ENCODE measurements at regions not wholly inside any gene's neighbourhood (a gene's known extent, or its start where the extent isn't known, plus 50 kb on each side); places are given as distances from the start of the nearest gene placed in this dataset.

DNA sequence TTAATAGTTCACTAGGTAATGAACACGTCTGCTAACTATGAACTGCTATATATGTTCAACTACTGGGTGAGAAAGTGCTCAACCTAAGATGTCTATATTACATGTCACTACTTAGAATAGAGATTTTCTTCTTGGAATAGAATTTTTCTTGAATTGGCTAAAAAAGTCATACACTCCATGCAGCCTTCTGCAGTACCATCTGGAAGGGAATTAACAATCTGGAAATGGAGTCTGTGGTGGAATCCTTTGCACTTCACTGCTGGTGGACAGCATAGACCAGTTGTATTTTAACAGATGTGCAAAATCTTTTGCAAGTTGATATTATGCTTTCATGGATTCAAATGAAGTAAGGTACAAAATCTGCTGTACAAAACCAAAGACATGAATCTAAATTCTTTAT lies 799.6 kb downstream of the KCNJ3 start:
- TF ChIP-seq POLR2AphosphoS5 (IDR thresholded peaks at IDR 0.05; ENCODE audit: insufficient read depth, low read depth, low read length) (no peak), POLR2A (IDR thresholded peaks at IDR 0.05; ENCODE audit: low read depth, low read length) (no peak)
- TF ChIP-seq, protein P1, sequence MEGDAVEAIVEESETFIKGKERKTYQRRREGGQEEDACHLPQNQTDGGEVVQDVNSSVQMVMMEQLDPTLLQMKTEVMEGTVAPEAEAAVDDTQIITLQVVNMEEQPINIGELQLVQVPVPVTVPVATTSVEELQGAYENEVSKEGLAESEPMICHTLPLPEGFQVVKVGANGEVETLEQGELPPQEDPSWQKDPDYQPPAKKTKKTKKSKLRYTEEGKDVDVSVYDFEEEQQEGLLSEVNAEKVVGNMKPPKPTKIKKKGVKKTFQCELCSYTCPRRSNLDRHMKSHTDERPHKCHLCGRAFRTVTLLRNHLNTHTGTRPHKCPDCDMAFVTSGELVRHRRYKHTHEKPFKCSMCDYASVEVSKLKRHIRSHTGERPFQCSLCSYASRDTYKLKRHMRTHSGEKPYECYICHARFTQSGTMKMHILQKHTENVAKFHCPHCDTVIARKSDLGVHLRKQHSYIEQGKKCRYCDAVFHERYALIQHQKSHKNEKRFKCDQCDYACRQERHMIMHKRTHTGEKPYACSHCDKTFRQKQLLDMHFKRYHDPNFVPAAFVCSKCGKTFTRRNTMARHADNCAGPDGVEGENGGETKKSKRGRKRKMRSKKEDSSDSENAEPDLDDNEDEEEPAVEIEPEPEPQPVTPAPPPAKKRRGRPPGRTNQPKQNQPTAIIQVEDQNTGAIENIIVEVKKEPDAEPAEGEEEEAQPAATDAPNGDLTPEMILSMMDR (IDR thresholded peaks at IDR 0.05; ENCODE audit: extremely low read depth in 1 of 2, insufficient read depth in 1 of 2, low read depth in 1 of 2, low read length in 2 of 2), result no peak
- TF ChIP-seq, protein P2, sequence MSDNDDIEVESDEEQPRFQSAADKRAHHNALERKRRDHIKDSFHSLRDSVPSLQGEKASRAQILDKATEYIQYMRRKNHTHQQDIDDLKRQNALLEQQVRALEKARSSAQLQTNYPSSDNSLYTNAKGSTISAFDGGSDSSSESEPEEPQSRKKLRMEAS (IDR thresholded peaks at IDR 0.05; ENCODE audit: insufficient read depth, insufficient read length), result no peak
